Nephron progenitor cell (in vitro differentiated cells): ENCODE measurements at regions not wholly inside any gene's neighbourhood (a gene's known extent, or its start where the extent isn't known, plus 50 kb on each side); places are given as distances from the start of the nearest gene placed in this dataset.

Experiments used
- DNase-seq: peaks from one replicate; pipeline ENCODE4 v3.0.0; 2021
- H3K27ac Mint-ChIP-seq: 2 replicates; pipeline ENCODE4 v1.8.0; 2021; ENCODE audit warnings: mild to moderate bottlenecking, moderate library complexity, mixed read lengths
- H3K27me3 Mint-ChIP-seq: 2 replicates; pipeline ENCODE4 v1.8.0; 2021; ENCODE audit warnings: mild to moderate bottlenecking, low read depth, mixed read lengths; ENCODE audit not compliant: poor library complexity
- H3K36me3 Mint-ChIP-seq: 2 replicates; pipeline ENCODE4 v1.8.0; 2021; ENCODE audit warnings: low read depth, mixed read lengths
- H3K4me1 Mint-ChIP-seq: 2 replicates; pipeline ENCODE4 v1.8.0; 2021; ENCODE audit warnings: mixed read lengths
- H3K4me3 Mint-ChIP-seq: 2 replicates; pipeline ENCODE4 v1.8.0; 2021; ENCODE audit warnings: mild to moderate bottlenecking, moderate library complexity, mixed read lengths
- H3K9me3 Mint-ChIP-seq: 2 replicates; pipeline ENCODE4 v1.8.0; 2021; ENCODE audit warnings: mild to moderate bottlenecking, moderate library complexity, mixed read lengths
- CTCF ChIP-seq: fragments of 200-600 bp; sonication (generic); IDR thresholded peaks from 2 replicates; pipeline ENCODE4 v1.5.0; 2021; ENCODE audit warnings: antibody characterized with exemption

- peaks cover under 1% of the 10 kb centered on the region for H3K4me1 Mint-ChIP-seq
- DNase-seq, result no peak
- TF ChIP-seq CTCF, result no peak
- H3K36me3 Mint-ChIP-seq, result peaks cover 18% of the 10 kb centered on the region
- no peaks in the 10 kb centered on the region for H3K27me3 Mint-ChIP-seq
- peaks cover 27% of the 10 kb centered on the region for H3K9me3 Mint-ChIP-seq
- no peak overlapping the region for H3K27ac Mint-ChIP-seq
- H3K4me3 Mint-ChIP-seq, result no peak overlapping the region
Observed at GRCh38 chr9:81191222-81191621, 498.1 kb downstream of the TLE1 start.

GRCh38 chr9:81190659-81191058, 498.7 kb downstream of the TLE1 start:
- no peak overlapping the region for H3K4me3 Mint-ChIP-seq
- H3K36me3 Mint-ChIP-seq, result peaks cover 18% of the 10 kb centered on the region
- DNase-seq, result no peak
- no peak overlapping the region for H3K27ac Mint-ChIP-seq
- peaks cover 27% of the 10 kb centered on the region for H3K9me3 Mint-ChIP-seq
- no peak for TF ChIP-seq CTCF
- H3K4me1 Mint-ChIP-seq, result no peaks in the 10 kb centered on the region
- no peaks in the 10 kb centered on the region for H3K27me3 Mint-ChIP-seq

- Mint-ChIP-seq H3K27ac (no peak overlapping the region), H3K27me3 (peaks cover 5% of the 10 kb centered on the region), H3K9me3 (no peaks in the 10 kb centered on the region), H3K4me3 (no peak overlapping the region), H3K4me1 (peaks cover 28% of the 10 kb centered on the region), H3K36me3 (no peaks in the 10 kb centered on the region)
- DNase-seq, result no peak
- TF ChIP-seq CTCF, result no peak
Observed at GRCh38 chr9:81183761-81184160, 505.6 kb downstream of the TLE1 start.

- Mint-ChIP-seq H3K36me3 (no peaks in the 10 kb centered on the region), H3K27me3 (peaks cover 5% of the 10 kb centered on the region), H3K27ac (peak overlapping the region; percentile 83), H3K9me3 (no peaks in the 10 kb centered on the region), H3K4me3 (no peak overlapping the region), H3K4me1 (peaks cover 28% of the 10 kb centered on the region)
- no peak for TF ChIP-seq CTCF
- no peak for DNase-seq
Observed at GRCh38 chr9:81182431-81182830, 506.9 kb downstream of the TLE1 start.

- no peak for TF ChIP-seq CTCF
- no peaks in the 10 kb centered on the region for H3K4me1 Mint-ChIP-seq
- H3K27me3 Mint-ChIP-seq, result no peaks in the 10 kb centered on the region
- no peak for DNase-seq
- no peak overlapping the region for H3K27ac Mint-ChIP-seq
- peaks cover 6% of the 10 kb centered on the region for H3K36me3 Mint-ChIP-seq
- H3K4me3 Mint-ChIP-seq, result no peak overlapping the region
- peaks cover 24% of the 10 kb centered on the region for H3K9me3 Mint-ChIP-seq
Observed at GRCh38 chr9:81174023-81174422, 515.3 kb downstream of the TLE1 start.

GRCh38 chr9:81171689-81172088, 517.7 kb downstream of the TLE1 start:
- Mint-ChIP-seq H3K4me3 (no peak overlapping the region), H3K4me1 (no peaks in the 10 kb centered on the region), H3K36me3 (peaks cover 11% of the 10 kb centered on the region), H3K9me3 (peaks cover 40% of the 10 kb centered on the region), H3K27me3 (peaks cover 2% of the 10 kb centered on the region), H3K27ac (no peak overlapping the region)
- no peak for TF ChIP-seq CTCF
- no peak for DNase-seq
